Thoracic aorta (tissue), 2 donors: ENCODE measurements at regions not wholly inside any gene's neighbourhood (a gene's known extent, or its start where the extent isn't known, plus 50 kb on each side); places are given as distances from the start of the nearest gene placed in this dataset.

Experiments used
- ATAC-seq: fragments of 150-250 bp; one replicate; pipeline ENCODE4 v1.8.0; 2017; ENCODE audit warnings: low read depth; ENCODE audit not compliant: insufficient number of reproducible peaks, low FRiP score
- DNase-seq: peaks from one replicate; pipeline ENCODE4 v3.0.0-alpha.2; 2020; ENCODE audit warnings: low spot score
- H3K27ac ChIP-seq, 2 donors: fragments of 200-600 bp; sonication (generic); 1 replicate in 1 of 2; 2 replicates in 1 of 2; pipeline ENCODE4 v1.5.1; 2016; ENCODE audit warnings: mild to moderate bottlenecking in 2 of 2, moderate library complexity in 2 of 2
- H3K27me3 ChIP-seq: fragments of 200-600 bp; sonication (generic); replicated peaks from 2 replicates; pipeline ENCODE4 v1.6.0; 2016; ENCODE audit warnings: mild to moderate bottlenecking; ENCODE audit not compliant: insufficient read depth
- H3K36me3 ChIP-seq: fragments of 200-600 bp; sonication (generic); one replicate; pipeline ENCODE4 v1.5.1; 2016
- H3K4me1 ChIP-seq, 2 donors: fragments of 200-600 bp; sonication (generic); 1 replicate in 1 of 2; 2 replicates in 1 of 2; pipeline versions ENCODE4 v1.5.1 to v1.6.0; 2016; ENCODE audit warnings: low read depth in 2 of 2, mild to moderate bottlenecking in 1 of 2; ENCODE audit not compliant: control insufficient read depth in 1 of 2
- H3K4me3 ChIP-seq: fragments of 200-600 bp; sonication (generic); 2 replicates; pipeline ENCODE4 v1.5.1; 2016; ENCODE audit warnings: mild to moderate bottlenecking
- H3K9me3 ChIP-seq: fragments of 200-600 bp; sonication (generic); 2 replicates; pipeline ENCODE4 v1.5.1; 2016
- CTCF ChIP-seq: fragments of 200-600 bp; sonication (generic); IDR thresholded peaks from one replicate; pipeline ENCODE4 v1.5.1; 2019; ENCODE audit warnings: antibody characterized with exemption

GRCh38 chr4:31391976-31392375 is 671.8 kb downstream of the PCDH7 start:
- H3K9me3 ChIP-seq: no peaks in the 10 kb centered on the region
- H3K27ac ChIP-seq: no peak overlapping the region
- TF ChIP-seq CTCF: no peak
- no peak overlapping the region for H3K4me3 ChIP-seq
- no peak for ATAC-seq
- no peaks in the 10 kb centered on the region for H3K36me3 ChIP-seq
- H3K27me3 ChIP-seq: no peaks in the 10 kb centered on the region
- DNase-seq: no peak
- no peaks in the 10 kb centered on the region for H3K4me1 ChIP-seq

- no peak for TF ChIP-seq CTCF
- no peak overlapping the region for H3K27ac ChIP-seq
- H3K4me1 ChIP-seq: no peaks in the 10 kb centered on the region
- no peaks in the 10 kb centered on the region for H3K9me3 ChIP-seq
- H3K27me3 ChIP-seq: no peaks in the 10 kb centered on the region
- no peaks in the 10 kb centered on the region for H3K36me3 ChIP-seq
- no peak overlapping the region for H3K4me3 ChIP-seq
- ATAC-seq: no peak
- DNase-seq: no peak
Observed at GRCh38 chr4:31392923-31393322, 672.8 kb downstream of the PCDH7 start.

- Histone ChIP-seq H3K36me3 (no peaks in the 10 kb centered on the region), H3K27ac (no peak overlapping the region), H3K4me3 (no peak overlapping the region), H3K4me1 (no peaks in the 10 kb centered on the region), H3K27me3 (no peaks in the 10 kb centered on the region), H3K9me3 (no peaks in the 10 kb centered on the region)
- DNase-seq (no peak), ATAC-seq (no peak)
- no peak for TF ChIP-seq CTCF
Observed at GRCh38 chr4:31408121-31408520, 688.0 kb downstream of the PCDH7 start.

GRCh38 chr4:31411565-31411964 is 691.4 kb downstream of the PCDH7 start:
- no peak for ATAC-seq
- H3K4me3 ChIP-seq: no peak overlapping the region
- no peaks in the 10 kb centered on the region for H3K27me3 ChIP-seq
- TF ChIP-seq CTCF: no peak
- H3K36me3 ChIP-seq: no peaks in the 10 kb centered on the region
- H3K9me3 ChIP-seq: no peaks in the 10 kb centered on the region
- no peak for DNase-seq
- H3K27ac ChIP-seq: no peak overlapping the region
- no peaks in the 10 kb centered on the region for H3K4me1 ChIP-seq

GRCh38 chr4:31415629-31416028 is 695.5 kb downstream of the PCDH7 start:
- H3K36me3 ChIP-seq: no peaks in the 10 kb centered on the region
- H3K9me3 ChIP-seq: no peaks in the 10 kb centered on the region
- no peaks in the 10 kb centered on the region for H3K4me1 ChIP-seq
- H3K27ac ChIP-seq: no peak overlapping the region
- DNase-seq: no peak
- no peak overlapping the region for H3K4me3 ChIP-seq
- ATAC-seq: no peak
- no peaks in the 10 kb centered on the region for H3K27me3 ChIP-seq
- TF ChIP-seq CTCF: no peak
